Parathyroid adenoma (tissue), 2 donors: ENCODE measurements at regions not wholly inside any gene's neighbourhood (a gene's known extent, or its start where the extent isn't known, plus 50 kb on each side); places are given as distances from the start of the nearest gene placed in this dataset.
"Not testable (repeated sequence)": the region's sequence is repeated elsewhere in the genome, so short reads cannot be mapped to it uniquely, and the experiment has no call there.

Experiments used
- H2AFZ ChIP-seq: fragments of 300-600 bp; sonication (generic); one replicate; pipeline ENCODE4 v1.7.0; 2017; ENCODE audit warnings: antibody characterized with exemption, mild to moderate bottlenecking
- H3K27ac ChIP-seq: fragments of 300-600 bp; sonication (generic); one replicate; pipeline ENCODE4 v1.7.0; 2017
- H3K27me3 ChIP-seq: fragments of 300-600 bp; sonication (generic); one replicate; pipeline ENCODE4 v1.7.0; 2017; ENCODE audit warnings: low read length; ENCODE audit not compliant: control insufficient read depth, insufficient read depth
- H3K36me3 ChIP-seq: fragments of 300-600 bp; sonication (generic); one replicate; pipeline ENCODE4 v1.7.0; 2017; ENCODE audit warnings: low read length; ENCODE audit not compliant: control insufficient read depth, insufficient read depth
- H3K4me1 ChIP-seq: fragments of 300-600 bp; sonication (generic); one replicate; pipeline ENCODE4 v1.7.0; 2017; ENCODE audit warnings: control low read depth
- H3K4me2 ChIP-seq: fragments of 300-600 bp; sonication (generic); one replicate; pipeline ENCODE4 v1.7.0; 2017; ENCODE audit warnings: low read length
- H3K4me3 ChIP-seq: fragments of 300-600 bp; sonication (generic); one replicate; pipeline ENCODE4 v1.7.0; 2017; ENCODE audit warnings: low read depth, low read length
- H3K79me2 ChIP-seq: fragments of 300-600 bp; sonication (generic); one replicate; pipeline ENCODE4 v1.7.0; 2017; ENCODE audit warnings: control low read depth
- H3K9ac ChIP-seq: fragments of 300-600 bp; sonication (generic); one replicate; pipeline ENCODE4 v1.7.0; 2017; ENCODE audit warnings: mild to moderate bottlenecking
- H3K9me3 ChIP-seq: fragments of 300-600 bp; sonication (generic); one replicate; pipeline ENCODE4 v1.7.0; 2017; ENCODE audit warnings: low read length; ENCODE audit not compliant: control insufficient read depth
- CTCF ChIP-seq: fragments of 300-600 bp; sonication (generic); IDR thresholded peaks from one replicate; pipeline ENCODE4 v1.7.0; 2017; ENCODE audit warnings: antibody characterized with exemption, mild to moderate bottlenecking
- donor health status: primary hyperparathyroidism.

DNA sequence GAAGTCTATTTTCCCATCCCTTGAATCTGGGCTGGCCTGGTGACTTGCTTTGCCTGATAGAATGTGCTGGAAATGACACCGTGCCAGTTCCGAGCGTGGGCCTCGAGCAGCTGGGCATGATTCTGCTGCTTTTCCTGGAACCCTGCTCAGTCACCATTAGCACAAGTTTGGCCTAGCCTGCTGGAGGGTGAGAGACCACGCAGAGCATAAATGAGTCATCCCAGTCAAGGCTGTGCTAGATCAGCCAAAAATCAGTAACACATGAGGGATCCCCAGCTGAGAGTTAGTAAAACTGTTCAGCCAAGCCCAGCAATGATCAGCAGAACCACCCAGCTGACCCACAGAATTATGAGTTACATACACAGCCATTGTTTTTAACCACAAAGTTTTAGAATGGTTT, 74.8 kb upstream of the TOP1 start:
- H3K27me3 ChIP-seq, result no peaks in the 10 kb centered on the region
- no peak overlapping the region for H3K4me2 ChIP-seq
- no peaks in the 10 kb centered on the region for H3K9me3 ChIP-seq
- TF ChIP-seq CTCF, result no peak
- no peaks in the 10 kb centered on the region for H3K79me2 ChIP-seq
- no peak overlapping the region for H3K4me3 ChIP-seq
- no peak overlapping the region for H3K27ac ChIP-seq
- H2AFZ ChIP-seq, result no peak overlapping the region
- H3K9ac ChIP-seq, result no peak overlapping the region
- peaks cover 12% of the 10 kb centered on the region for H3K4me1 ChIP-seq
- H3K36me3 ChIP-seq, result no peaks in the 10 kb centered on the region

DNA sequence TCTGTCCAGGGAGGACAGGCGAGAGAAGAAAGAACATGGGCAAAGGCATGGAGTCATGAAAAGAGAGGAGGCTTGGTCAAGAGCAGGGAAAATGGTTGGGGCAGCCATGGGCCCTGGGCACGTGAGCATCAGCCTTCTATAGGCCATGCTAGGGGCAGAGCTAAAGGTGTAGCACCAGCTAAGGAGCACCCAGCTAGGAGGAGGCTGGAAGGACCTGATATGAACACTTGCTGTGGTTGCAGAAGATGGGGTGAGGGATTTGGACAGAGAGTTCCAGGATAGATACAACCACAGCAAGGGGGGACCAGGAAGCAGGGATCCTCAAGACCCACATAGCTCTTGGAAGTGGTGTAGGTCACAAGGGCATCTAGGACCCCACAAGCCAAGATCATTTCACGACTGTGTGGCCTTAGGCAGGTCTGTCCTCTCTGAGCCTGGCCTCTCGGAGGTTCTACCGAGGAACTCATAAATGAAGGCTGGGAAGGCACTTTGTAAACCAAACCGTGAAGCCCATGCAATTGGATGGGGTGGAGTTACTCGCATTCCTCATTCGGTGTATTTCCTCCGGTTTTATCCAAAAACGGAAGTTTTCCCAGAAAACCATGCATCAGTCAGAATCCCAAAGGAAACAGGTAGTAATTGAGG, 74.0 kb upstream of the TOP1 start:
- Histone ChIP-seq H3K79me2 (no peaks in the 10 kb centered on the region), H3K4me1 (peaks cover 13% of the 10 kb centered on the region), H3K36me3 (no peaks in the 10 kb centered on the region), H2AFZ (no peak overlapping the region), H3K27ac (no peak overlapping the region), H3K4me2 (no peak overlapping the region), H3K27me3 (no peaks in the 10 kb centered on the region), H3K9ac (no peak overlapping the region), H3K4me3 (no peak overlapping the region), H3K9me3 (no peaks in the 10 kb centered on the region)
- no peak for TF ChIP-seq CTCF

GRCh38 chr20:40955326-40955725, 73.3 kb upstream of the TOP1 start:
- no peak for TF ChIP-seq CTCF
- H3K9ac ChIP-seq, result no peak overlapping the region
- H3K4me1 ChIP-seq, result peaks cover 20% of the 10 kb centered on the region
- H3K27me3 ChIP-seq, result no peaks in the 10 kb centered on the region
- H2AFZ ChIP-seq, result peak overlapping the region; percentile 75
- H3K4me3 ChIP-seq, result no peak overlapping the region
- no peak overlapping the region for H3K27ac ChIP-seq
- no peaks in the 10 kb centered on the region for H3K79me2 ChIP-seq
- H3K4me2 ChIP-seq, result peak overlapping the region; percentile 20
- H3K36me3 ChIP-seq, result no peaks in the 10 kb centered on the region
- H3K9me3 ChIP-seq, result no peaks in the 10 kb centered on the region

DNA sequence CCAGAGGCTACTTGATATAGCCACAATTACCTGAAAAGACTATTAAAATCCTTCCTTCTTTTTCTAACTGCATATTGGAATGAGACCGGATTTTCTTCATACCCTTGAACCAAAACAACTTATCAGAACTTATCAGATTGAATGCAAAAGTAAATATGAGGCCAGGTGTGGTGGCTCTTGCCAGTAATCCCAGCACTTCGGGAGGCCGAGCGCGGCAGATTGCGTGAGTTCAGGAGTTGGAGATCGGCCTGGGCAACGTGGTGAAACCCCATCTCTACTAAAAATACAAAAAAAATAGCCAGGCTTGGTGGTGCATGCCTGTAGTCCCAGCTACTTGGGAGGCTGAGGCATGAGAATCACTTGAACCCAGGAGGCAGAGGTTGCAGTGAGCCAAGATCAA, 72.8 kb upstream of the TOP1 start:
- H3K27ac ChIP-seq, H3K9ac ChIP-seq, H3K27me3 ChIP-seq, H3K79me2 ChIP-seq, H3K4me3 ChIP-seq, H3K9me3 ChIP-seq, H3K36me3 ChIP-seq: not testable (repeated sequence)
- Histone ChIP-seq H3K4me1 (peaks cover 23% of the 10 kb centered on the region), H2AFZ (peak overlapping the region; percentile 75), H3K4me2 (peak overlapping the region; percentile 20)

DNA sequence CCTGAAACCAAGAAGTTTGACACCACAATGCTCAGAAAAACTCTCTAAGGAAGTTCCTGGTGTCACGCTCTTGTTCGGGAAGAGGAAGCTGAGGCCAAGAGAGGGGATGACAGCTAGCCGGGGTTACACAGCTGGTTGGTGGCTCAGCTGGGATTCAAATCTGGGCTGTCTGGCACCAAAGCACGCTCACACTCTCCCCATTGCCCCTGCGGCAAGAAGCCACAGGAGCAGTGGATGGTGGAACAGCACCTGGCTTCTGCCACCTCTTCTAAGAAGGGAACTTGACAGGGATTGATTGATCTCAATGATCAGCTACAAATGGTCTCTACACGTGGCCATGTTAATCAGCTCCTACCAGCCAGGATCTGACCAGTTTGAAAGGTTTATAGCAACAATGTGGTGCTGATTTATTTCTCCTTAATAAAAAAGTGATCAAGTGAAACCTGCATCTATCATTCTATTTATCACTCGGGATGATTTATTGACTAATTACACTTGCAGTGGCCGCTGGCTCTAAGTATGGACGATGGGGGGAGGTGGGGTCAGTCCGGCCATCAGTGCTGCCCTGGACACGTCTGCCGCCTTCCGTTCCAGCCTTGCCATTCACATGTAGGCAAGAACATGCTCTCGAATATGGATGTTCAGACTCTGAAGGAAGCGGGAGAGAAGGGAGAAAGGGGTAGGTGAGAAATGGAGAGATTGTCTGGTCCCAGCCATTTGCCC, 71.9 kb upstream of the TOP1 start:
- Histone ChIP-seq H3K27ac (no peak overlapping the region), H3K4me2 (no peak overlapping the region), H3K4me1 (peaks cover 23% of the 10 kb centered on the region), H3K4me3 (no peak overlapping the region), H2AFZ (no peak overlapping the region), H3K27me3 (no peaks in the 10 kb centered on the region), H3K36me3 (no peaks in the 10 kb centered on the region), H3K9ac (no peak overlapping the region), H3K9me3 (no peaks in the 10 kb centered on the region), H3K79me2 (peaks cover 3% of the 10 kb centered on the region)
- no peak for TF ChIP-seq CTCF
